ENCODE measurements at regions not wholly inside any gene's neighbourhood (a gene's known extent, or its start where the extent isn't known, plus 50 kb on each side); places are given as distances from the start of the nearest gene placed in this dataset.

DNA sequence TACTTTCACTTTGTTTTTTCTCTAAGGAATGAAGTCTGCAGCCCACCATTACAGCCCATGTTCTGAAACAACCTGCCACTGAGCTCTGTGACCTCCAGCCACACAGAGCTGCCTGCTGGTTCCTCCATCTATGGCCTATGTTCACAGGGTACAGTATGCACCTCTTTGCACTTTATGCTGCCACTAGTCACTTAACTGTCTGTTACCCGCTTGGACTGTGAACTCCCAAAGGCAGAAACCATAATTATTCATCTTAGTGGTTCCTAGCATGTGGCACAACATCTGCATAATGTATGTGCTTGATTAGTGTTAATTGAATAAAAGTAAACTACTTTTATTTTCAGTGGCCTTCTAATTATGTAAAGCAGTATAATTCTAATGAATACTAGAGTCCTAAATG, 95.5 kb upstream of the BET1 start:
- TF ChIP-seq, protein P1, sequence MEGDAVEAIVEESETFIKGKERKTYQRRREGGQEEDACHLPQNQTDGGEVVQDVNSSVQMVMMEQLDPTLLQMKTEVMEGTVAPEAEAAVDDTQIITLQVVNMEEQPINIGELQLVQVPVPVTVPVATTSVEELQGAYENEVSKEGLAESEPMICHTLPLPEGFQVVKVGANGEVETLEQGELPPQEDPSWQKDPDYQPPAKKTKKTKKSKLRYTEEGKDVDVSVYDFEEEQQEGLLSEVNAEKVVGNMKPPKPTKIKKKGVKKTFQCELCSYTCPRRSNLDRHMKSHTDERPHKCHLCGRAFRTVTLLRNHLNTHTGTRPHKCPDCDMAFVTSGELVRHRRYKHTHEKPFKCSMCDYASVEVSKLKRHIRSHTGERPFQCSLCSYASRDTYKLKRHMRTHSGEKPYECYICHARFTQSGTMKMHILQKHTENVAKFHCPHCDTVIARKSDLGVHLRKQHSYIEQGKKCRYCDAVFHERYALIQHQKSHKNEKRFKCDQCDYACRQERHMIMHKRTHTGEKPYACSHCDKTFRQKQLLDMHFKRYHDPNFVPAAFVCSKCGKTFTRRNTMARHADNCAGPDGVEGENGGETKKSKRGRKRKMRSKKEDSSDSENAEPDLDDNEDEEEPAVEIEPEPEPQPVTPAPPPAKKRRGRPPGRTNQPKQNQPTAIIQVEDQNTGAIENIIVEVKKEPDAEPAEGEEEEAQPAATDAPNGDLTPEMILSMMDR (IDR thresholded peaks at IDR 0.05; ENCODE audit: poor library complexity), result no peak
- TF ChIP-seq EZH2phosphoT487 (IDR thresholded peaks at IDR 0.05; ENCODE audit: low read depth, severe bottlenecking, unreplicated experiment), result no peak
- no peak for TF ChIP-seq EZH2 (IDR thresholded peaks at IDR 0.05; ENCODE audit: borderline replicate concordance)

All from hepatocyte (in vitro differentiated cells).